HCT116 (cell line): ENCODE measurements at regions not wholly inside any gene's neighbourhood (a gene's known extent, or its start where the extent isn't known, plus 50 kb on each side); places are given as distances from the start of the nearest gene placed in this dataset.

Source experiments
- ATAC-seq: fragments of 200-7000 bp; cut with Tn5 transposase; 2 replicates; pipeline ENCODE4 v1.9.1; 2020; ENCODE audit warnings: mild to moderate bottlenecking, moderate library complexity
- BruUV-seq: library from RNA; stranded (reverse); fragments of 400-500 nt; replicated peaks from 2 replicates; lab custom pipeline; 2021; lab: Mats Ljungman, UMichigan
- CTCF ChIA-PET: fragments of 300-600 bp; sonication (Branson Sonifier 250); formaldehyde crosslinking; loops from one replicate; lab custom pipeline; 2021; ENCODE audit warnings: antibody characterized with exemption; lab: Charles Lee
- POLR2A ChIA-PET: fragments of 300-600, 350-600 bp; sonication (Branson Sonifier 250); formaldehyde crosslinking; loops from one replicate; lab custom pipeline; 2021; ENCODE audit warnings: antibody characterized with exemption; lab: Charles Lee
- RAD21 ChIA-PET, 2 experiments: fragments of 300-600 bp; sonication (Branson Sonifier 250); formaldehyde crosslinking; loops; one replicate each; lab custom pipeline; 2023; ENCODE audit warnings: low total read pairs in 2 of 2; ENCODE audit not compliant: uncharacterized antibody in 2 of 2, unreplicated experiment in 2 of 2, low non-redundant PET in 1 of 2; lab: Charles Lee
- DNase-seq: peaks from one replicate; pipeline ENCODE4 v3.0.0-alpha.2; 2010; ENCODE audit warnings: low read depth, low spot score
- H2AFZ ChIP-seq: fragments of 200-600 bp; shearing (Covaris generic), sonication (generic); 2 replicates; pipeline ENCODE4 v1.6.1; 2017; ENCODE audit warnings: low read depth, mixed run types, mixed read lengths, antibody characterized with exemption, low read length; ENCODE audit not compliant: poor library complexity, severe bottlenecking
- H3K27ac ChIP-seq: 2 replicates; pipeline ENCODE4 v1.5.1; 2012; ENCODE audit warnings: low read depth, low read length
- H3K27me3 ChIP-seq: fragments of 200-600 bp; sonication (generic); 2 replicates; pipeline ENCODE4 v1.6.1; 2016; ENCODE audit warnings: mixed run types, low read length, mixed read lengths; ENCODE audit not compliant: insufficient read depth
- H3K36me3 ChIP-seq, 2 experiments: fragments of 200-500 bp in 1 of 2; fragments of 200-600 bp in 1 of 2; sonication (Bioruptor generic) in 1 of 2; sonication (generic) in 1 of 2; 2 replicates each; pipeline versions ENCODE4 v1.5.1 to v1.6.1; 2014 to 2016; ENCODE audit warnings: low read length in 2 of 2, inconsistent platforms in 1 of 2, mixed read lengths in 1 of 2, mixed run types in 1 of 2; ENCODE audit not compliant: insufficient read depth in 2 of 2, control insufficient read depth in 1 of 2
- H3K4me1 ChIP-seq, 2 experiments: fragments of 200-600 bp in 1 of 2; sonication (generic) in 1 of 2; 2 replicates each; pipeline versions ENCODE4 v1.5.1 to v1.6.1; 2012 to 2017; ENCODE audit warnings: low read length in 2 of 2, inconsistent platforms in 1 of 2, mild to moderate bottlenecking in 1 of 2, mixed read lengths in 1 of 2, mixed run types in 1 of 2, moderate library complexity in 1 of 2; ENCODE audit not compliant: insufficient read depth in 2 of 2, control insufficient read depth in 1 of 2
- H3K4me2 ChIP-seq: fragments of 200-600 bp; sonication (generic); 2 replicates; pipeline ENCODE4 v1.6.1; 2017; ENCODE audit warnings: mixed run types, low read length, mixed read lengths
- H3K4me3 ChIP-seq, 2 experiments: fragments of 200-600 bp in 1 of 2; sonication (generic) in 1 of 2; replicated peaks in 1 of 2; 2 replicates each; pipeline ENCODE4 v1.5.1; 2011 to 2016; ENCODE audit warnings: low read length in 2 of 2, control low read depth in 1 of 2, low read depth in 1 of 2, mild to moderate bottlenecking in 1 of 2, mixed read lengths in 1 of 2, mixed run types in 1 of 2
- H3K79me2 ChIP-seq: fragments of 200-600 bp; sonication (generic); 2 replicates; pipeline ENCODE4 v1.6.1; 2017; ENCODE audit warnings: mild to moderate bottlenecking, mixed run types, low read length, moderate library complexity, mixed read lengths; ENCODE audit not compliant: insufficient read depth
- H3K9ac ChIP-seq: fragments of 200-600 bp; sonication (generic); 2 replicates; pipeline ENCODE4 v1.6.1; 2016; ENCODE audit warnings: low read length, mixed read lengths
- H3K9me2 ChIP-seq: fragments of 200-600 bp; sonication (generic), shearing (Covaris generic); 2 replicates; pipeline ENCODE4 v1.6.1; 2017; ENCODE audit warnings: mixed run types, mild to moderate bottlenecking, moderate library complexity; ENCODE audit not compliant: insufficient read depth
- H3K9me3 ChIP-seq, 2 experiments: fragments of 200-500 bp in 1 of 2; fragments of 200-600 bp in 1 of 2; sonication (Bioruptor generic) in 1 of 2; sonication (generic) in 1 of 2; 2 replicates each; pipeline ENCODE4 v1.6.1; 2014 to 2017; ENCODE audit warnings: low read length in 2 of 2, mixed read lengths in 2 of 2, inconsistent platforms in 1 of 2, low read depth in 1 of 2, mild to moderate bottlenecking in 1 of 2, mixed run types in 1 of 2, moderate library complexity in 1 of 2; ENCODE audit not compliant: control insufficient read depth in 1 of 2, insufficient read depth in 1 of 2
- H4K20me1 ChIP-seq: fragments of 200-600 bp; sonication (generic), shearing (Covaris generic); 2 replicates; pipeline ENCODE4 v1.6.1; 2017; ENCODE audit warnings: mixed run types, mild to moderate bottlenecking, moderate library complexity; ENCODE audit not compliant: insufficient read depth
- CEBPB ChIP-seq: IDR thresholded peaks from 2 replicates; pipeline ENCODE4 v1.6.1; 2012; ENCODE audit warnings: low read depth
- EGR1 ChIP-seq: IDR thresholded peaks from 2 replicates; pipeline ENCODE4 v1.6.1; 2012; ENCODE audit warnings: low read depth
- ELF1 ChIP-seq: IDR thresholded peaks from 2 replicates; pipeline ENCODE4 v1.6.1; 2012; ENCODE audit warnings: low read depth, borderline replicate concordance
- EZH2 ChIP-seq: fragments of 200-600 bp; sonication (generic); IDR thresholded peaks from 2 replicates; pipeline ENCODE4 v1.6.1; 2017; ENCODE audit warnings: antibody characterized with exemption, mixed run types
- EZH2phosphoT487 ChIP-seq: fragments of 200-600 bp; IDR thresholded peaks from 2 replicates; pipeline ENCODE4 v1.6.1; 2018; ENCODE audit warnings: antibody characterized with exemption, borderline replicate concordance
- FOSL1 ChIP-seq: IDR thresholded peaks from 2 replicates; pipeline ENCODE4 v1.6.1; 2012; ENCODE audit warnings: low read depth
- JUND ChIP-seq: IDR thresholded peaks from 2 replicates; pipeline ENCODE4 v1.6.1; 2012
- POLR2A ChIP-seq: IDR thresholded peaks from 2 replicates; pipeline ENCODE4 v1.7.0; 2011; ENCODE audit warnings: borderline replicate concordance; ENCODE audit not compliant: insufficient read depth, insufficient read length; ENCODE audit errors: extremely low read depth
- RAD21 ChIP-seq: IDR thresholded peaks from 2 replicates; pipeline ENCODE4 v1.6.1; 2012; ENCODE audit warnings: low read depth, mild to moderate bottlenecking
- SP1 ChIP-seq: IDR thresholded peaks from 2 replicates; pipeline ENCODE4 v1.6.1; 2012; ENCODE audit warnings: low read depth
- SRF ChIP-seq: IDR thresholded peaks from 2 replicates; pipeline ENCODE4 v1.6.1; 2012; ENCODE audit warnings: low read depth
- ZFX ChIP-seq: fragments of 450-650 bp; IDR thresholded peaks from 2 replicates; pipeline ENCODE4 v1.6.1; 2017
- ZNF274 ChIP-seq: fragments of 200-500 bp; sonication (Bioruptor generic); IDR thresholded peaks from 2 replicates; pipeline ENCODE4 v1.6.1; 2014; ENCODE audit warnings: mild to moderate bottlenecking, low read depth, low read length, inconsistent platforms
- intact Hi-C: fragments of 100-400 bp; cut with micrococcal nuclease; formaldehyde crosslinking; loops from 2 replicates; pipeline ENCODE4 v1.10.0; 2022
- TF ChIP-seq, protein P1 (sequence below): IDR thresholded peaks from 2 replicates; pipeline ENCODE4 v1.6.1; 2012
- TF ChIP-seq, protein P2 (sequence below), 3 experiments: fragments of 200-600 bp in 1 of 3; sonication (generic) in 1 of 3; IDR thresholded peaks in 2 of 3; conservative IDR thresholded peaks in 1 of 3; 2 replicates each; pipeline ENCODE4 v1.5.1; 2012 to 2017; ENCODE audit warnings: low read depth in 2 of 3, low read length in 2 of 3, antibody characterized with exemption in 1 of 3, borderline replicate concordance in 1 of 3, control low read depth in 1 of 3, mild to moderate bottlenecking in 1 of 3, mixed read lengths in 1 of 3, mixed run types in 1 of 3, moderate library complexity in 1 of 3; ENCODE audit not compliant: insufficient read depth in 1 of 3
- TF ChIP-seq, protein P3 (sequence below): IDR thresholded peaks from 2 replicates; pipeline ENCODE4 v1.6.1; 2012

DNA sequence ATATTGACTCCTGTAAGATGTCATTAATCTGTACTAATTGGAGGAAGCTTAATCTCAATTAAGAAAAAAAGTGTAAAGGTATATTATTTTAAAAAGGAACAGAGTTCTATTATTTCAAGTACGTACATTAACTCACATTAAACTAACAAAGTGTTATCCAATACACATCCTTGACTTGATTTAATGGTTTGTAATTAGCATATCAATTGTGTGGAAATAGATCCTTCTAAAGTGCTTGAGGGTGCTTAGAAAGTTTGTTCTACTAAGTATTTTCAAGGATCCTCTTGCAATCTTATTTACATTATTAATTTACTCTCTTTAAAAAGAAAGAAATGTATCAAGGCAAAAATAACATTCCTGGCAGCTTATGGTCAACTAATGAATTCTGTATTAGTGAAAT, 720.3 kb downstream of the KCNJ3 start:
- ChIA-PET CTCF (no interaction called here), RAD21 (no interaction called here)
- no peak overlapping the region for H3K9ac ChIP-seq
- H3K9me3 ChIP-seq: no peaks in the 10 kb centered on the region
- no peaks in the 10 kb centered on the region for H3K9me2 ChIP-seq
- H3K79me2 ChIP-seq: no peaks in the 10 kb centered on the region
- no peaks in the 10 kb centered on the region for H3K4me1 ChIP-seq
- no peak for TF ChIP-seq SRF
- no peak for TF ChIP-seq ZNF274
- no peak for TF ChIP-seq ZFX
- no peak for TF ChIP-seq POLR2A
- no peak for TF ChIP-seq ELF1
- no peak for TF ChIP-seq SP1
- TF ChIP-seq CEBPB: no peak
- TF ChIP-seq, protein P1, sequence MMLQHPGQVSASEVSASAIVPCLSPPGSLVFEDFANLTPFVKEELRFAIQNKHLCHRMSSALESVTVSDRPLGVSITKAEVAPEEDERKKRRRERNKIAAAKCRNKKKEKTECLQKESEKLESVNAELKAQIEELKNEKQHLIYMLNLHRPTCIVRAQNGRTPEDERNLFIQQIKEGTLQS: no peak
- TF ChIP-seq EGR1: no peak
- TF ChIP-seq RAD21: no peak
- TF ChIP-seq FOSL1: no peak
- no peak for TF ChIP-seq EZH2phosphoT487
- TF ChIP-seq, protein P2, sequence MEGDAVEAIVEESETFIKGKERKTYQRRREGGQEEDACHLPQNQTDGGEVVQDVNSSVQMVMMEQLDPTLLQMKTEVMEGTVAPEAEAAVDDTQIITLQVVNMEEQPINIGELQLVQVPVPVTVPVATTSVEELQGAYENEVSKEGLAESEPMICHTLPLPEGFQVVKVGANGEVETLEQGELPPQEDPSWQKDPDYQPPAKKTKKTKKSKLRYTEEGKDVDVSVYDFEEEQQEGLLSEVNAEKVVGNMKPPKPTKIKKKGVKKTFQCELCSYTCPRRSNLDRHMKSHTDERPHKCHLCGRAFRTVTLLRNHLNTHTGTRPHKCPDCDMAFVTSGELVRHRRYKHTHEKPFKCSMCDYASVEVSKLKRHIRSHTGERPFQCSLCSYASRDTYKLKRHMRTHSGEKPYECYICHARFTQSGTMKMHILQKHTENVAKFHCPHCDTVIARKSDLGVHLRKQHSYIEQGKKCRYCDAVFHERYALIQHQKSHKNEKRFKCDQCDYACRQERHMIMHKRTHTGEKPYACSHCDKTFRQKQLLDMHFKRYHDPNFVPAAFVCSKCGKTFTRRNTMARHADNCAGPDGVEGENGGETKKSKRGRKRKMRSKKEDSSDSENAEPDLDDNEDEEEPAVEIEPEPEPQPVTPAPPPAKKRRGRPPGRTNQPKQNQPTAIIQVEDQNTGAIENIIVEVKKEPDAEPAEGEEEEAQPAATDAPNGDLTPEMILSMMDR (IDR thresholded peaks at IDR 0.05 in 2 of 3, conservative IDR thresholded peaks at IDR 0.05 in 1 of 3; ENCODE audit: borderline replicate concordance in 1 of 3, insufficient read depth in 1 of 3, low read depth in 2 of 3, low read length in 2 of 3): no peak
- TF ChIP-seq JUND: no peak
- TF ChIP-seq, protein P3, sequence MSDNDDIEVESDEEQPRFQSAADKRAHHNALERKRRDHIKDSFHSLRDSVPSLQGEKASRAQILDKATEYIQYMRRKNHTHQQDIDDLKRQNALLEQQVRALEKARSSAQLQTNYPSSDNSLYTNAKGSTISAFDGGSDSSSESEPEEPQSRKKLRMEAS: no peak
- no peak for TF ChIP-seq EZH2
- TF ChIP-seq, all 23 proteins: peak for 0
- DNase-seq (no peak), ATAC-seq (no peak)
- intact Hi-C loops: no loop called here
- POLR2A ChIA-PET: no interaction called here
- BruUV-seq: no TSS peak
- Histone ChIP-seq H3K4me2 (no peak overlapping the region), H4K20me1 (no peaks in the 10 kb centered on the region), H3K36me3 (no peaks in the 10 kb centered on the region), H3K4me3 (no peak overlapping the region), H3K27ac (no peak overlapping the region), H3K27me3 (no peaks in the 10 kb centered on the region), H2AFZ (no peak overlapping the region)
